B cell (primary cell): ENCODE measurements at regions not wholly inside any gene's neighbourhood (a gene's known extent, or its start where the extent isn't known, plus 50 kb on each side); places are given as distances from the start of the nearest gene placed in this dataset.

Source experiments
- ATAC-seq: fragments of 200-7000 bp; cut with Tn5 transposase; one replicate; pipeline ENCODE4 v1.10.0; 2021; ENCODE audit warnings: low read depth, mild to moderate bottlenecking, moderate number of reproducible peaks, moderate library complexity
- CTCF ChIA-PET: fragments of 350-600 bp; sonication (Branson Sonifier 250); formaldehyde crosslinking; loops from one replicate; lab custom pipeline; 2021; ENCODE audit warnings: antibody characterized with exemption, inconsistent platforms; lab: Charles Lee
- POLR2A ChIA-PET: fragments of 350-600 bp; sonication (Branson Sonifier 250); formaldehyde crosslinking; loops from one replicate; lab custom pipeline; 2021; ENCODE audit warnings: antibody characterized with exemption; lab: Charles Lee
- DNase-seq: peaks from one replicate; pipeline ENCODE4 v3.0.0; 2013
- H2AFZ ChIP-seq: 2 replicates; pipeline ENCODE4 v1.6.1; 2012; ENCODE audit warnings: mild to moderate bottlenecking, low read depth, low read length; ENCODE audit not compliant: insufficient read depth, poor library complexity, severe bottlenecking
- H3K27ac ChIP-seq, 2 donors: 1 replicate in 1 of 2; 2 replicates in 1 of 2; pipeline ENCODE4 v1.5.1; 2012 to 2013; ENCODE audit warnings: low read length in 2 of 2, mild to moderate bottlenecking in 2 of 2, moderate library complexity in 1 of 2
- H3K27me3 ChIP-seq, 4 experiments: fragments of 200-600 bp in 1 of 4; sonication (generic) in 1 of 4; replicated peaks in 1 of 4; 1 replicate in 2 of 4; 2 replicates in 2 of 4; pipeline versions ENCODE4 v1.6.1 to v1.7.0; 2013 to 2016; ENCODE audit warnings: low read length in 3 of 4, mild to moderate bottlenecking in 2 of 4, mixed read lengths in 1 of 4, moderate library complexity in 1 of 4; ENCODE audit not compliant: insufficient read depth in 4 of 4, control insufficient read depth in 3 of 4; ENCODE audit errors: control extremely low read depth in 1 of 4
- H3K36me3 ChIP-seq, 2 experiments: replicated peaks in 1 of 2; 1 replicate in 1 of 2; 2 replicates in 1 of 2; pipeline versions ENCODE4 v1.6.1 to v1.7.1; 2013; ENCODE audit warnings: low read length in 1 of 2; ENCODE audit not compliant: insufficient read depth in 2 of 2, control insufficient read depth in 1 of 2; ENCODE audit errors: control extremely low read depth in 1 of 2, extremely low read depth in 1 of 2
- H3K4me1 ChIP-seq, 2 donors: fragments of 200-600 bp in 1 of 2; sonication (generic) in 1 of 2; 1 replicate in 1 of 2; 2 replicates in 1 of 2; pipeline versions ENCODE4 v1.5.1 to v1.6.1; 2013 to 2017; ENCODE audit warnings: low read length in 2 of 2; ENCODE audit not compliant: control insufficient read depth in 2 of 2, insufficient read depth in 2 of 2
- H3K4me2 ChIP-seq: replicated peaks from 2 replicates; pipeline ENCODE3; 2012; ENCODE audit warnings: mild to moderate bottlenecking, low read depth, low read length; ENCODE audit not compliant: poor library complexity, severe bottlenecking
- H3K4me3 ChIP-seq, 5 experiments: fragments of 200-600 bp in 1 of 5; sonication (generic) in 1 of 5; 1 replicate in 3 of 5; 2 replicates in 2 of 5; pipeline versions ENCODE4 v1.5.1 to v1.7.0; 2011 to 2016; ENCODE audit warnings: low read length in 4 of 5, mild to moderate bottlenecking in 4 of 5, low read depth in 2 of 5, control low read depth in 1 of 5, moderate library complexity in 1 of 5; ENCODE audit not compliant: insufficient read depth in 1 of 5; ENCODE audit errors: control extremely low read depth in 1 of 5, extremely low read depth in 1 of 5
- H3K79me2 ChIP-seq: fragments of 200-600 bp; sonication (generic); one replicate; pipeline ENCODE4 v1.6.0; 2016; ENCODE audit warnings: low read length; ENCODE audit not compliant: control insufficient read depth, insufficient read depth
- H3K9ac ChIP-seq: fragments of 200-600 bp; sonication (generic); 2 replicates; pipeline ENCODE4 v1.6.1; 2017; ENCODE audit warnings: mild to moderate bottlenecking, low read length, moderate library complexity
- H3K9me3 ChIP-seq, 3 donors: one replicate each; pipeline versions ENCODE4 v1.6.1 to v1.7.1; 2013; ENCODE audit warnings: low read length in 2 of 3; ENCODE audit not compliant: control insufficient read depth in 2 of 3, insufficient read depth in 1 of 3; ENCODE audit errors: control extremely low read depth in 1 of 3
- H4K20me1 ChIP-seq: 2 replicates; pipeline ENCODE4 v1.6.0; 2012; ENCODE audit warnings: mild to moderate bottlenecking, low read length; ENCODE audit not compliant: insufficient read depth, control insufficient read depth, poor library complexity, severe bottlenecking
- H3K27ac Mint-ChIP-seq: one replicate; pipeline ENCODE4 v1.8.0; 2021; ENCODE audit warnings: mixed read lengths
- H3K27me3 Mint-ChIP-seq: one replicate; pipeline ENCODE4 v1.8.0; 2021; ENCODE audit warnings: mixed read lengths
- H3K4me1 Mint-ChIP-seq: one replicate; pipeline ENCODE4 v1.8.0; 2021; ENCODE audit warnings: mixed read lengths
- H3K4me3 Mint-ChIP-seq: one replicate; pipeline ENCODE4 v1.8.0; 2021; ENCODE audit warnings: mixed read lengths
- H3K9me3 Mint-ChIP-seq: one replicate; pipeline ENCODE4 v1.8.0; 2022; ENCODE audit warnings: mixed read lengths; ENCODE audit not compliant: insufficient read depth
- EZH2 ChIP-seq: IDR thresholded peaks from 2 replicates; pipeline ENCODE4 v1.6.1; 2012; ENCODE audit warnings: borderline replicate concordance, low read depth, mild to moderate bottlenecking, moderate library complexity, low read length; ENCODE audit not compliant: insufficient read depth, poor library complexity, severe bottlenecking
- WGBS: methylation state at CpG from one replicate; pipeline ENCODE4 v1.1.5; 2013; ENCODE audit warnings: missing lambda C conversion rate; ENCODE audit not compliant: insufficient coverage; 5-methylcytosine and 5-hydroxymethylcytosine counted together
- intact Hi-C: fragments of 100-400 bp; cut with micrococcal nuclease; formaldehyde crosslinking; loops from one replicate; pipeline ENCODE4 v1.10.0; 2022
- TF ChIP-seq, protein P1 (sequence below): fragments of 200-600 bp; IDR thresholded peaks from one replicate; pipeline ENCODE4 v1.8.0; 2022; ENCODE audit warnings: antibody characterized with exemption, mild to moderate bottlenecking

GRCh38 chr3:30551927-30552326, 54.5 kb upstream of the TGFBR2 start:
- intact Hi-C loops = no loop called here
- Histone ChIP-seq H4K20me1 (no peaks in the 10 kb centered on the region), H3K27me3 (no peaks in the 10 kb centered on the region), H3K9me3 (peaks cover 0 to 3% (median 0%) of the 10 kb centered on the region in 3 donors), H3K4me3 (no peak overlapping the region), H3K27ac (peak overlapping the region in 1 of 2 donors; percentile 49), H3K36me3 (no peaks in the 10 kb centered on the region), H2AFZ (no peak overlapping the region), H3K4me1 (peaks cover 19 to 20% of the 10 kb centered on the region in 2 donors), H3K4me2 (peak overlapping the region; percentile 29), H3K79me2 (no peaks in the 10 kb centered on the region), H3K9ac (no peak overlapping the region)
- ChIA-PET CTCF (interaction anchor here (0.6 to 1.3 kb wide), 4 partner anchors 15 to 353 kb away, joined by 3 to 4 read pairs (median 4); partner anchors contain the start of gene TGFBR2), POLR2A (interaction anchor here (0.6 kb wide), 2 partner anchors 48 to 353 kb away, joined by 3 read pairs; no protein-coding TSS in a partner anchor)
- Mint-ChIP-seq H3K4me3 (no peak overlapping the region), H3K9me3 (no peaks in the 10 kb centered on the region), H3K27ac (peak overlapping the region; percentile 46), H3K4me1 (peaks cover 33% of the 10 kb centered on the region), H3K27me3 (no peaks in the 10 kb centered on the region)
- WGBS = no CpG with 5 or more reads among the region's 1 CpG
- peak; percentile 9 for DNase-seq
- no peak for ATAC-seq
- no peak for TF ChIP-seq EZH2
- TF ChIP-seq, protein P1, sequence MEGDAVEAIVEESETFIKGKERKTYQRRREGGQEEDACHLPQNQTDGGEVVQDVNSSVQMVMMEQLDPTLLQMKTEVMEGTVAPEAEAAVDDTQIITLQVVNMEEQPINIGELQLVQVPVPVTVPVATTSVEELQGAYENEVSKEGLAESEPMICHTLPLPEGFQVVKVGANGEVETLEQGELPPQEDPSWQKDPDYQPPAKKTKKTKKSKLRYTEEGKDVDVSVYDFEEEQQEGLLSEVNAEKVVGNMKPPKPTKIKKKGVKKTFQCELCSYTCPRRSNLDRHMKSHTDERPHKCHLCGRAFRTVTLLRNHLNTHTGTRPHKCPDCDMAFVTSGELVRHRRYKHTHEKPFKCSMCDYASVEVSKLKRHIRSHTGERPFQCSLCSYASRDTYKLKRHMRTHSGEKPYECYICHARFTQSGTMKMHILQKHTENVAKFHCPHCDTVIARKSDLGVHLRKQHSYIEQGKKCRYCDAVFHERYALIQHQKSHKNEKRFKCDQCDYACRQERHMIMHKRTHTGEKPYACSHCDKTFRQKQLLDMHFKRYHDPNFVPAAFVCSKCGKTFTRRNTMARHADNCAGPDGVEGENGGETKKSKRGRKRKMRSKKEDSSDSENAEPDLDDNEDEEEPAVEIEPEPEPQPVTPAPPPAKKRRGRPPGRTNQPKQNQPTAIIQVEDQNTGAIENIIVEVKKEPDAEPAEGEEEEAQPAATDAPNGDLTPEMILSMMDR = no peak

- H3K36me3 ChIP-seq = no peaks in the 10 kb centered on the region
- H3K9me3 Mint-ChIP-seq = no peaks in the 10 kb centered on the region
- H3K4me3 ChIP-seq = no peak overlapping the region
- WGBS = 96% methylated on average over 3 of the region's 4 CpGs
- DNase-seq (no peak), ATAC-seq (no peak)
- peaks cover 30% of the 10 kb centered on the region for H3K4me1 Mint-ChIP-seq
- H3K9ac ChIP-seq = no peak overlapping the region
- H3K4me2 ChIP-seq = no peak overlapping the region
- H2AFZ ChIP-seq = no peak overlapping the region
- POLR2A ChIA-PET = no interaction called here
- no peak overlapping the region for H3K27ac Mint-ChIP-seq
- intact Hi-C loops = no loop called here
- H3K79me2 ChIP-seq = no peaks in the 10 kb centered on the region
- H3K27me3 Mint-ChIP-seq = no peaks in the 10 kb centered on the region
- no peaks in the 10 kb centered on the region for H3K27me3 ChIP-seq
- H3K4me1 ChIP-seq = peaks cover 19 to 20% of the 10 kb centered on the region in 2 donors
- no peak overlapping the region for H3K4me3 Mint-ChIP-seq
- H3K9me3 ChIP-seq = no peaks in the 10 kb centered on the region
- no peak overlapping the region for H3K27ac ChIP-seq
- TF ChIP-seq, protein P1 = no peak
- TF ChIP-seq EZH2 = no peak
- no peaks in the 10 kb centered on the region for H4K20me1 ChIP-seq
- CTCF ChIA-PET = no interaction called here
Measured at GRCh38 chr3:30553641-30554316, 52.6 kb upstream of the TGFBR2 start.
